Ovary (tissue), 3 donors: ENCODE measurements at regions not wholly inside any gene's neighbourhood (a gene's known extent, or its start where the extent isn't known, plus 50 kb on each side); places are given as distances from the start of the nearest gene placed in this dataset.

Experiments
- POLR2A ChIP-seq: fragments of 450-650 bp; IDR thresholded peaks from one replicate; pipeline ENCODE4 v1.6.1; 2017; ENCODE audit warnings: antibody characterized with exemption, mild to moderate bottlenecking, moderate library complexity
- TF ChIP-seq, protein P1 (sequence below), 3 donors: fragments of 450-650 bp in 2 of 3; fragments of 200-600 bp in 1 of 3; IDR thresholded peaks; one replicate each; pipeline versions ENCODE4 v1.5.1 to v1.8.0; 2016 to 2022; ENCODE audit warnings: antibody characterized with exemption in 3 of 3, mild to moderate bottlenecking in 1 of 3
- donor health status: DM: no; HTN: no; CAD: no.

DNA sequence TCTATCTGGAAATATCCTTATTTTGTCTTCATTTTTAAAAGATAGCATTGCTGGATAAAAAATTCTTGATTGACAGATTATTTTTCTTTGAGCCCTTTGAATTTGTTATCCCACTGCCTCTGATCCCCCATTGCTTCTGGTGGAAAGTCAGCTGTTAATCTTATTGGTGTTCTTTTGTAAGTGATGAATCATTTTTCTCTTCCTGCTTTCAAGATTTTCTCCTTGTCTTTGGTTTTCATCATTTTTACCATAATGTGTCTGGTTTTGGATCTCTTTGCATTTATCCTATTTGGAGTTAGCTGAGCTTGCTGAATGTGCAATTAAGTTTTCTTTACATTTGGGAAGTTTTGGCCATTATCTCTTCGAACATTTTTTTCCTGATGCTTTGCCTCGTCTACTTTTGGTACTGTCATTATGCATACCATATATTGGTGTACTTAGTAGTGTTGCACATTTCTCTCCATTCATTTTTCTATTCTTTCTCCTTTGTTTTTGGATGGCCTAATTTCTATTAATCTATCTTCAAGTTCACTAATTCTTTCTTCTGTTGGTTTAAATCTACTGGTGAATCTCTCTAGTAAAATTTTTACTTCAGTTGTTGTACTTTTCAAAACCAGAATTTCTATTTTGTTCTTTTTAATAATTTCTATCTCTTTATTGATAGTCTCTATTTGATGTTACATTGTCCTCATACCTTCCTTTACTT, 440.0 kb upstream of the PROK2 start:
- TF ChIP-seq, protein P1, sequence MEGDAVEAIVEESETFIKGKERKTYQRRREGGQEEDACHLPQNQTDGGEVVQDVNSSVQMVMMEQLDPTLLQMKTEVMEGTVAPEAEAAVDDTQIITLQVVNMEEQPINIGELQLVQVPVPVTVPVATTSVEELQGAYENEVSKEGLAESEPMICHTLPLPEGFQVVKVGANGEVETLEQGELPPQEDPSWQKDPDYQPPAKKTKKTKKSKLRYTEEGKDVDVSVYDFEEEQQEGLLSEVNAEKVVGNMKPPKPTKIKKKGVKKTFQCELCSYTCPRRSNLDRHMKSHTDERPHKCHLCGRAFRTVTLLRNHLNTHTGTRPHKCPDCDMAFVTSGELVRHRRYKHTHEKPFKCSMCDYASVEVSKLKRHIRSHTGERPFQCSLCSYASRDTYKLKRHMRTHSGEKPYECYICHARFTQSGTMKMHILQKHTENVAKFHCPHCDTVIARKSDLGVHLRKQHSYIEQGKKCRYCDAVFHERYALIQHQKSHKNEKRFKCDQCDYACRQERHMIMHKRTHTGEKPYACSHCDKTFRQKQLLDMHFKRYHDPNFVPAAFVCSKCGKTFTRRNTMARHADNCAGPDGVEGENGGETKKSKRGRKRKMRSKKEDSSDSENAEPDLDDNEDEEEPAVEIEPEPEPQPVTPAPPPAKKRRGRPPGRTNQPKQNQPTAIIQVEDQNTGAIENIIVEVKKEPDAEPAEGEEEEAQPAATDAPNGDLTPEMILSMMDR (IDR thresholded peaks at IDR 0.05), result no peak
- no peak for TF ChIP-seq POLR2A
